Iris pigment epithelial cell (primary cell): ENCODE measurements at regions not wholly inside any gene's neighbourhood (a gene's known extent, or its start where the extent isn't known, plus 50 kb on each side); places are given as distances from the start of the nearest gene placed in this dataset.

ENCODE experiments used
- DNase-seq: peaks from one replicate; pipeline ENCODE4 v3.0.0-alpha.2; 2011; ENCODE audit warnings: low read depth

- no peak for DNase-seq
Measured at GRCh38 chr1:5286244-5286643, 631.8 kb downstream of the AJAP1 start.

DNA sequence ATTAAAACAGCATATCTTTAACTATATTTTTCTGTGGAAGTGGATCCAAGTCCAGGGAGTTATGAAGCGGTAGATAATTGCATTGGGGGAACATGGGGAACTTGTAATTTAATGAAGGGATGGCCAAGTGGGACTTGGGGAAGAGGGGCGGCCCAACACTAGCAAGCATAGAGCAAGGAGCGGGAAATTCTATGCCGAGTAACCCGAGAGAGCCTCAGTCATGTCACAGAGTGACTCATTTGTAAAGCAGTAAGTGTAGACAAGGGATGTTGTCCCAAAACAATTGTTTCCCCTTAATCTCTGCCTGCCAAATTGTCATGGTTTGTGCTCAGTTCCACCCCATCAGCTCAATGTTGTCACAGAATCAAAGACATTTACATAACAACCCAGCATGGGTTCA, 620.1 kb downstream of the AJAP1 start:
- no peak for DNase-seq

DNA sequence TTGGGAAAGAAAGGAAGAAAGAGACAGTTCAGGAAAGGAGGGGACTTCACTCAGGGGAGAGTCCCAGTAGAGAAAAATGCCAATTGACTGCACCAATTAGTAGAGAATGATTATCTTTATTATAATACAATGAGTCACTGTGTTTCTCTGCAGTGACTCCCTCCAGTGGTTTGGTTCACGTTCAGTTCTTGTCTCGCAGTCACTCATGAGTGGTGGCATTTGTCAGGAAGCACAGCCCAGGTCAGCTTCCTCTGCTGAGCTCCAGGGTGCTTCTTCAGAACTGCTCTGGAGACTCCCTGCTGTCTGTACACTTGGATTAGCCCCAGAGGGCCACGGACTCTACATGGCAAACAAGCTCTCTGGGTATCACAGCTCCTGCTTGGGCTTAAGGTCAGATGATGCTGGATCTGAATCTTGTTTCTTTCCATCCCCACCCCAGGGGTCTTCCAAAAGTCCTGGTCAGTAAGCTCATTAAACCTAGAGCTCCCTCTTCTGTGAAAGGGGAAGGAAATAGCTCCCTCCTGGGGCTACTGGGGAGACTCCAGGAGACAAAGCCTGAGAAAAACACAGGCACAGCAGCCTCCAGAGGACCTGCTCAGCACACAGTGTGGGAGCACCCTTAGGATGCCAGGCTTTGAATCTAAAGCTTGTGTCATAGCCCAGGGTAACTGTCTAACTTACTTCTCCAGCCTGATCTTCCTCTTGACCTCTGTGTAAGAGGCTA, 619.0 kb downstream of the AJAP1 start:
- no peak for DNase-seq

DNA sequence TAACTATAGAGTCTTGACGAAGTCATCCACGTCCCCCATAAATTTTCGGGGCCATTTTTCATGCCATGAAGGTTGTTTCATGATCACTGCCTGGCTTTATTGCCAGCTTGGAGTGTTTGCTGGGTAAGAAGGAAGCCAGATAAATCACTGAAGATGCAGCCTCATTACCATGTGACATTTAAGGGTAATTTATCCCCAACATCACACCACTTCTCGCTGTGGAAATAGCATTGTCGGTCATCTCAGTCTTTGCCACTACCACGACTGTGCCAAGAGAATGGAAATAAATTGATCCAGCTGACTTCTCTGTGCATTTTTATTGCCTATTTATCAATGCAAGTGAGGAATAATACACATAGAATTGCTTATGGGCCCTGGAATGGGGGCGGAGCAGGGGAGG, 617.9 kb downstream of the AJAP1 start:
- no peak for DNase-seq

DNA sequence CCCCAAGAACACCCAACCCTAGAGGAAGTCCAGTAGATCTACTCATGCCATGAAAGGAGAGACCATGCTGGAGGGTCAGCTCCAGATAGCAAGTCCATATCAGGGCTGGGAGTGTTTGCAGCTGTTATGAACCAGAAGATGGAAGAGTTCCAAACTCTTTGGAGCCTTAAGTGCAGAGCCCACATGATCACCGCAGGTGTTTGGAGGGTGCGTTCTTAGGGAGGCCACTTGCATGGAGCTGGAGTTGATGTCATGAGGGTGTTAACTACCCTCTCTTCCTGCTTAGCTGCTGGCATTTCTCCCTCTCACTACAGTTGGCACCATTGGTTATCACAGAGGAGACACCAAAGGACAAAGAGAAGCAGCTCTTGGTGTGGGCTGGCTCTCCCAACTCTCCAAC, 616.9 kb downstream of the AJAP1 start:
- no peak for DNase-seq

DNA sequence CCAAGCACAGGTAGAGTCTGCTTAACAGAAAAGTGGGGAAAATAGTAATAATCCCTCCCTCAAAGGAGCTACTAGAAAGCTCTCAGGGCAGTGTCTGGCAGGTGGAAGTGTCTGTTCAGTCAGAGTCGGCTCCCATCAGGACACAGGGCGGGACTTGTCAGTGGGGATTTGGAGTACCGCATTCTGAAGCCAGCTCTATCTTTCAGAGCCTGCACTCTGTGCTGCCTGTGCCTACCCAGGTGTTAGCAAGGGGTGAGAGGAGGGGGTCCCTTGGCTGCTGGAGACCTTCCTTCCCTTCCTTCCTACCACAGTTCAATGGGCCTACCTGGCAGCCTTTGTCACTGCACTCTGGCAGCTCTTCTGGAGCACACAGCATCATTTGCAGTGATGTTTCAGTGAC, 615.5 kb downstream of the AJAP1 start:
- DNase-seq: no peak

GRCh38 chr1:5267603-5268235, 613.3 kb downstream of the AJAP1 start:
- DNase-seq: no peak

- DNase-seq: no peak
Measured at GRCh38 chr1:5265438-5266075, 611.1 kb downstream of the AJAP1 start.

- no peak for DNase-seq
Measured at GRCh38 chr1:5264476-5264875, 610.1 kb downstream of the AJAP1 start.

DNA sequence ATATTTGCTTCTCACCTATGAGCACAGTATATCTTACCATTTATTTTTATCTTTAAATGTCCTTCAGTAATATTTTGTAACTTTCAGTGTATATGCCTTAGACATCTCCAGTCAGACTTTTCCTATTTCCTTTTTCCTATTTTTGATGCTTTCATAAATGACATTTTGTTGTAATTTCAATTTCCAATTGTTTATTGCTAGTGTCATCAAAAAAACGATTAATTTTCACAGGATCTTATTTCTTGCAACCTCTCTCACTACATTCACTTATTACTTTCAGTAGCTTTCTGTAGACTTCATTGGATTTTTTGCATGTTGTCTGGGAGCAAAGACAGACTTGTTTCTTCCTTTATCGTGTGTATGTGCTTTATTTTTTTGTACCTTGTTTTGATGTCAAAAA, 602.4 kb downstream of the AJAP1 start:
- DNase-seq: no peak

GRCh38 chr1:5254975-5255374, 600.6 kb downstream of the AJAP1 start:
- no peak for DNase-seq

GRCh38 chr1:5254131-5254725, 599.8 kb downstream of the AJAP1 start:
- no peak for DNase-seq

DNA sequence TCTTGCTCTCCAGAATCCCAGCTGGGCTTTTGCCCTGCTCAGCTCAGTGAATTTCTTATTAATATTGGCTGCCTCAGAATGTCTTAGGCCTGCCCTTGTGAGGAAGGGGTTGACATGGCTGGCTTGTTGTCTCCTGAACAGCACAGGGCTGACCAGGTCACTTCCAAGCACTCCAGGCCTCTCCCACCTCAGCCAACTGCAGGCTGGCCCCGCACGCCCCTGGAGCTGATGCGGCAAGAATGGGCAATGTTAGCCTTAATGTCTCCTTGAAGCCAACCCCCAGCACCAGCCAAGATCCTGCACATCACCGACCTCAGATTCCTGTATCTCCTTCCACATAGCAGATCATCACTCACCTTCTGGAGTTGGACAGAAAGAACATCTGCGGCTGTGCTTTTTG, 598.6 kb downstream of the AJAP1 start:
- no peak for DNase-seq

GRCh38 chr1:5250336-5250735, 595.9 kb downstream of the AJAP1 start:
- DNase-seq: no peak

GRCh38 chr1:5245348-5245747, 590.9 kb downstream of the AJAP1 start:
- DNase-seq: no peak

DNA sequence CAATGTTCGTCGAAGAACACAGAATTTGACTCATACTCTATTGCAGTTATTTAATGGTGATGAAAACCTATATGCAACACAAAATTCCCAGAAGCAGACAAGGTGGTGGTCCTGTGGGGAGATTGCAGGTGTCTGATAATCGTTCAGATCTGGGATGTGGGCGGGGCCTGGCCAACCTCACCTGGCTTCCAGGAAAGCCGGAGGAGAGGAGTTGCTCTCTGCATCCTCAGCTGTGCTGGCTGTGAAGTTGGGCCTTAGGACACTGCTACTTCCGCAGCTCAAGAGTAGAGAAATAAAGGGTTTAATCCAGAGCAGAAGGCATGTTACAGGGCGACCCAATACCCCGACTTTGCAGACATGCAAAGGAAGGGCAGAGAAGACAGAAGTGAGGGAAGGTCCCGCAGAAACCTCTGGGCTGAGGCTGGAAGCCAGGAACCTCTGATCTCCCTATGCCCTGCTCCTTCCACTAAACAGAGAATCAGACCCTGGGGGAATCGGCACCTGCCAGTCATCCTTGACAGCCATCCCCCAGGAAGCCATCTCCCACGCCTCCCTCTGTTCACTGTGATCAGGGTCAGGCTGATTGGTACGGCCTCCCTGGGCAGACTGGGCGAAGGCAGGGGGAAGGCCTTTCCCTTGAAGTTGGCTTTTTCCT, 590.3 kb downstream of the AJAP1 start:
- DNase-seq: no peak

- DNase-seq: no peak
Measured at GRCh38 chr1:5242850-5243249, 588.4 kb downstream of the AJAP1 start.

GRCh38 chr1:5239911-5240310, 585.5 kb downstream of the AJAP1 start:
- no peak for DNase-seq

GRCh38 chr1:5238351-5239130, 584.1 kb downstream of the AJAP1 start:
- no peak for DNase-seq

DNA sequence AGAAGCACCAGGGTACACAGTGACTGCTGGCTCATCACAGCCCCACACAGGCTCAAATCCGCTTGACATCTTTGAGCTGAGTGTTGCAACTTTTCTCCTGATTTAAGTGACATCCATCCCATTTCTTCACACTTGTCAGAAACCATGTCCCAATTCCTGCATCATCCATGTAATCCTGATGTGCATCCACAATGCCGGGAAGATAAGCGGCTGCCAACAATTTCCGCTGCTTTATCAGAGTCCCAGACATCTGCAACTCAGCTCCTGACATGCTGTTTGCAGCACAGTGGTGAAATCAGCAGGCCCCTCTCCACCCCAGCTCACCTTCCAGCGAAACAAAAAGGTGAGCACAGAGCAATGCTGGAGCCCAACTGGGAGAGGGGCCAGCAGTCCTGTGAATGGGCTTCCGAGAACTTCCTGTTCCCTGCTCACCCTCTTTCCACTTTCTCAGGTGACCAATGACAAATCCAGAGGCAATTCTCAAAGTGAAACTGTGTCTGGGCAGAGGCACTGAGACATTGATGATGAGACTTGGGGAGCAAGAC, 581.0 kb downstream of the AJAP1 start:
- no peak for DNase-seq

DNA sequence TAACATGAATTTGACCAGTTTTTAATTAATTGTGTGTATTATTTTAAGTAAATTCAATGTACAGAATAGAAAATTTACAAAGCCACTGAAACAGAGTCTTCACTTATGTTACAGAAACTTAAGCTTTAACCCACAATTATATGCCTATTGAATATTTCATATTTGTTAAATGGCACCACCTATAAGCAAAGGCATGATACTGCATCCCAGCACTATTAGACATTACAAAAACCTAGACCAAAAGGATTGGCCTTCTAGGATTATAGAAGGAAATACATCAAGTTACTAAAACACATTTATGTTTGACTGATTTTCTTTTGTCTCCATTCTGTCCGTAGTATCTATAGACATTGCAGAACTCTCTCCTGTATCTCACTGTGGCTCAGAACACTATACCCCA, 578.1 kb downstream of the AJAP1 start:
- DNase-seq: no peak
